HEK293T (cell line): ENCODE measurements at regions not wholly inside any gene's neighbourhood (a gene's known extent, or its start where the extent isn't known, plus 50 kb on each side); places are given as distances from the start of the nearest gene placed in this dataset.

Experiments
- BHLHE40 ChIP-seq: fragments of 450-650 bp; IDR thresholded peaks from 2 replicates; pipeline ENCODE4 v1.6.1; 2016; ENCODE audit warnings: mild to moderate bottlenecking, moderate library complexity, borderline replicate concordance
- CTBP1 ChIP-seq: fragments of 450-650 bp; IDR thresholded peaks from 2 replicates; pipeline ENCODE4 v1.6.1; 2016; ENCODE audit warnings: borderline replicate concordance
- ELF4 ChIP-seq: fragments of 450-650 bp; IDR thresholded peaks from 2 replicates; pipeline ENCODE4 v1.6.1; 2017; ENCODE audit warnings: antibody characterized with exemption
- FOXA1 ChIP-seq: fragments of 450-650 bp; IDR thresholded peaks from 2 replicates; pipeline ENCODE4 v1.6.1; 2016; ENCODE audit warnings: mild to moderate bottlenecking
- FOXK2 ChIP-seq: fragments of 450-650 bp; IDR thresholded peaks from 2 replicates; pipeline ENCODE4 v1.6.1; 2016; ENCODE audit warnings: mild to moderate bottlenecking
- FOXM1 ChIP-seq: fragments of 450-650 bp; IDR thresholded peaks from 2 replicates; pipeline ENCODE4 v1.6.1; 2017; ENCODE audit warnings: mild to moderate bottlenecking, borderline replicate concordance
- HDGF ChIP-seq: fragments of 450-650 bp; IDR thresholded peaks from 2 replicates; pipeline ENCODE4 v1.6.1; 2017; ENCODE audit warnings: antibody characterized with exemption, borderline replicate concordance
- L3MBTL2 ChIP-seq: fragments of 450-650 bp; conservative IDR thresholded peaks from 2 replicates; pipeline ENCODE4 v1.6.1; 2016; ENCODE audit warnings: mild to moderate bottlenecking
- LEF1 ChIP-seq: fragments of 450-650 bp; IDR thresholded peaks from 2 replicates; pipeline ENCODE4 v1.6.1; 2017; ENCODE audit warnings: mild to moderate bottlenecking, borderline replicate concordance
- SP1 ChIP-seq: fragments of 450-650 bp; IDR thresholded peaks from 2 replicates; pipeline ENCODE4 v1.6.1; 2017
- SUZ12 ChIP-seq: fragments of 450-650 bp; IDR thresholded peaks from 2 replicates; pipeline ENCODE4 v1.6.1; 2016; ENCODE audit warnings: mild to moderate bottlenecking
- TARDBP ChIP-seq: fragments of 450-650 bp; IDR thresholded peaks from 2 replicates; pipeline ENCODE4 v1.6.1; 2016
- ZNF384 ChIP-seq: fragments of 450-650 bp; IDR thresholded peaks from 2 replicates; pipeline ENCODE4 v1.6.1; 2016
- TF ChIP-seq, protein P1 (sequence below): fragments of 450-650 bp; IDR thresholded peaks from 2 replicates; pipeline ENCODE4 v1.6.1; 2016

GRCh38 chr2:2974982-2975381 is 402.6 kb downstream of the EIPR1 start:
- TF ChIP-seq FOXM1 (no peak), ZNF384 (no peak), L3MBTL2 (no peak), BHLHE40 (no peak), TARDBP (no peak), HDGF (no peak), LEF1 (no peak), SUZ12 (no peak), ELF4 (no peak), FOXA1 (no peak), SP1 (no peak), FOXK2 (no peak), CTBP1 (no peak)
- TF ChIP-seq, protein P1, sequence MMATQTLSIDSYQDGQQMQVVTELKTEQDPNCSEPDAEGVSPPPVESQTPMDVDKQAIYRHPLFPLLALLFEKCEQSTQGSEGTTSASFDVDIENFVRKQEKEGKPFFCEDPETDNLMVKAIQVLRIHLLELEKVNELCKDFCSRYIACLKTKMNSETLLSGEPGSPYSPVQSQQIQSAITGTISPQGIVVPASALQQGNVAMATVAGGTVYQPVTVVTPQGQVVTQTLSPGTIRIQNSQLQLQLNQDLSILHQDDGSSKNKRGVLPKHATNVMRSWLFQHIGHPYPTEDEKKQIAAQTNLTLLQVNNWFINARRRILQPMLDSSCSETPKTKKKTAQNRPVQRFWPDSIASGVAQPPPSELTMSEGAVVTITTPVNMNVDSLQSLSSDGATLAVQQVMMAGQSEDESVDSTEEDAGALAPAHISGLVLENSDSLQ, result no peak
